MCF 10A (cell line): ENCODE measurements at regions not wholly inside any gene's neighbourhood (a gene's known extent, or its start where the extent isn't known, plus 50 kb on each side); places are given as distances from the start of the nearest gene placed in this dataset.

Source experiments
- BruUV-seq: library from RNA; stranded (reverse); fragments of 400-500 nt; replicated peaks from 2 replicates; lab custom pipeline; 2021; lab: Mats Ljungman, UMichigan
- CTCF ChIA-PET: fragments of 300-600 bp; sonication (Branson Sonifier 250); formaldehyde crosslinking; extraction: SDS; loops from one replicate; lab custom pipeline; 2021; ENCODE audit warnings: antibody characterized with exemption, inconsistent platforms; lab: Yijun Ruan, JAX
- POLR2A ChIA-PET: fragments of 300-600, 350-650 bp; sonication (Branson Sonifier 250); formaldehyde crosslinking; extraction: SDS; loops from one replicate; lab custom pipeline; 2020; ENCODE audit warnings: antibody characterized with exemption, inconsistent platforms; lab: Yijun Ruan, JAX
- DNase-seq: peaks from one replicate; pipeline ENCODE4 v3.0.0-alpha.2; 2018; ENCODE audit not compliant: unreplicated experiment
- H3K27ac Mint-ChIP-seq: one replicate; pipeline ENCODE4 v1.8.0; 2022; ENCODE audit warnings: mild to moderate bottlenecking, low read depth, mixed read lengths; ENCODE audit not compliant: unreplicated experiment
- H3K27me3 Mint-ChIP-seq: one replicate; pipeline ENCODE4 v1.8.0; 2022; ENCODE audit warnings: mixed read lengths; ENCODE audit not compliant: insufficient read depth, unreplicated experiment
- H3K36me3 Mint-ChIP-seq: one replicate; pipeline ENCODE4 v1.8.0; 2022; ENCODE audit warnings: mild to moderate bottlenecking, moderate library complexity, mixed read lengths; ENCODE audit not compliant: insufficient read depth, unreplicated experiment
- H3K4me1 Mint-ChIP-seq: one replicate; pipeline ENCODE4 v1.8.0; 2022; ENCODE audit warnings: mixed read lengths; ENCODE audit not compliant: insufficient read depth, unreplicated experiment
- H3K4me3 Mint-ChIP-seq: one replicate; pipeline ENCODE4 v1.8.0; 2022; ENCODE audit warnings: mild to moderate bottlenecking, moderate library complexity, mixed read lengths; ENCODE audit not compliant: unreplicated experiment
- H3K9me3 Mint-ChIP-seq: one replicate; pipeline ENCODE4 v1.8.0; 2022; ENCODE audit warnings: mixed read lengths; ENCODE audit not compliant: unreplicated experiment
- CTCF ChIP-seq: fragments of 200-600 bp; IDR thresholded peaks from one replicate; pipeline ENCODE4 v1.8.0; 2022; ENCODE audit warnings: antibody characterized with exemption, mild to moderate bottlenecking; ENCODE audit not compliant: unreplicated experiment
- intact Hi-C: fragments of 100-400 bp; cut with micrococcal nuclease; formaldehyde crosslinking; loops from 2 replicates; pipeline ENCODE4 v1.14.1; 2022

GRCh38 chr3:59446775-59447465 lies 397.1 kb upstream of the CFAP20DC start:
- Mint-ChIP-seq H3K4me1 (peaks cover 26% of the 10 kb centered on the region), H3K36me3 (no peaks in the 10 kb centered on the region), H3K27me3 (no peaks in the 10 kb centered on the region), H3K4me3 (no peak overlapping the region), H3K27ac (no peak overlapping the region), H3K9me3 (no peaks in the 10 kb centered on the region)
- no TSS peak for BruUV-seq
- no peak for TF ChIP-seq CTCF
- intact Hi-C loops = no loop called here
- POLR2A ChIA-PET = no interaction called here
- DNase-seq = no peak
- CTCF ChIA-PET = no interaction called here

- no peak for DNase-seq
- BruUV-seq = no TSS peak
- H3K36me3 Mint-ChIP-seq = no peaks in the 10 kb centered on the region
- H3K4me3 Mint-ChIP-seq = no peak overlapping the region
- ChIA-PET POLR2A (interaction anchor here (0.9 kb wide), 1 partner anchor 14 kb away, joined by 3 read pairs; no protein-coding TSS in a partner anchor), CTCF (no interaction called here)
- no peaks in the 10 kb centered on the region for H3K27me3 Mint-ChIP-seq
- intact Hi-C loops = no loop called here
- H3K9me3 Mint-ChIP-seq = no peaks in the 10 kb centered on the region
- H3K4me1 Mint-ChIP-seq = peaks cover 12% of the 10 kb centered on the region
- H3K27ac Mint-ChIP-seq = no peak overlapping the region
- no peak for TF ChIP-seq CTCF
Measured at GRCh38 chr3:59444676-59445075, 394.9 kb upstream of the CFAP20DC start.

- no peak for DNase-seq
- TF ChIP-seq CTCF = no peak
- ChIA-PET CTCF (no interaction called here), POLR2A (interaction anchor here (1.0 kb wide), 1 partner anchor 134 kb away, joined by 3 read pairs; no protein-coding TSS in a partner anchor)
- H3K36me3 Mint-ChIP-seq = no peaks in the 10 kb centered on the region
- no peaks in the 10 kb centered on the region for H3K27me3 Mint-ChIP-seq
- H3K9me3 Mint-ChIP-seq = no peaks in the 10 kb centered on the region
- no peak overlapping the region for H3K4me3 Mint-ChIP-seq
- BruUV-seq = no TSS peak
- peaks cover 12% of the 10 kb centered on the region for H3K4me1 Mint-ChIP-seq
- intact Hi-C loops = no loop called here
- H3K27ac Mint-ChIP-seq = no peak overlapping the region
Measured at GRCh38 chr3:59444294-59444671, 394.5 kb upstream of the CFAP20DC start.

- H3K27me3 Mint-ChIP-seq = no peaks in the 10 kb centered on the region
- DNase-seq = no peak
- BruUV-seq = no TSS peak
- CTCF ChIA-PET = interaction anchor here (1.0 kb wide), 1 partner anchor 18 kb away, joined by 3 read pairs; no protein-coding TSS in a partner anchor
- H3K9me3 Mint-ChIP-seq = no peaks in the 10 kb centered on the region
- POLR2A ChIA-PET = interaction anchor here (1.0 to 1.3 kb wide), 2 partner anchors 17 to 133 kb away, joined by 3 to 4 read pairs; no protein-coding TSS in a partner anchor
- no peaks in the 10 kb centered on the region for H3K36me3 Mint-ChIP-seq
- H3K4me3 Mint-ChIP-seq = no peak overlapping the region
- H3K27ac Mint-ChIP-seq = no peak overlapping the region
- peaks cover 12% of the 10 kb centered on the region for H3K4me1 Mint-ChIP-seq
- no peak for TF ChIP-seq CTCF
- intact Hi-C loops = no loop called here
Measured at GRCh38 chr3:59443618-59444293, 393.9 kb upstream of the CFAP20DC start.
